HG02938 (cell line): ENCODE measurements at regions not wholly inside any gene's neighbourhood (a gene's known extent, or its start where the extent isn't known, plus 50 kb on each side); places are given as distances from the start of the nearest gene placed in this dataset.
"Not testable (repeated sequence)": the region's sequence is repeated elsewhere in the genome, so short reads cannot be mapped to it uniquely, and the experiment has no call there.

Experiments
- ATAC-seq: cut with Tn5 transposase; IDR thresholded peaks from one replicate; pipeline ENCODE4 v1.9.1; 2021; ENCODE audit warnings: mild to moderate bottlenecking, moderate library complexity; ENCODE audit not compliant: unreplicated experiment

- ATAC-seq = no peak
Observed at GRCh38 chr10:83492004-83492403, 647.3 kb upstream of the GHITM start.

DNA sequence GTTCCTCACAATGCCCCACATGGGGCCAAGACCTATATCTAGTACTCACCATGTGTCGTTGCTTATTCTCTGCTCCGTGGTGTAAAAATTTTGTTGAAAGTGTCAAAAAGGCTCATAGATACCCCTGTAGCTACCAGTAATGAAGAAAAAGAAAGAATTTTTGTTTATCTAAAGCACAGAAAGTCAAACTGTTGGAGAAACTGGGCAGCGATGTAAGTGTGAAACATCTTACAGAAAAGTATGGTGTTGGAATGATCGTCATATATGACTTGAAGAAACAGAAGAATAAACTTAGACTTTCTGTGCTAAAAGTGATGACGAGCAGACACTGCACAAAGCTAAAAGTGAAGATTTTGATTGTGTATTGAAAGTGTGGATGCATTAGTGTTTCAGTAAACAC, 626.6 kb upstream of the GHITM start:
- no peak for ATAC-seq

DNA sequence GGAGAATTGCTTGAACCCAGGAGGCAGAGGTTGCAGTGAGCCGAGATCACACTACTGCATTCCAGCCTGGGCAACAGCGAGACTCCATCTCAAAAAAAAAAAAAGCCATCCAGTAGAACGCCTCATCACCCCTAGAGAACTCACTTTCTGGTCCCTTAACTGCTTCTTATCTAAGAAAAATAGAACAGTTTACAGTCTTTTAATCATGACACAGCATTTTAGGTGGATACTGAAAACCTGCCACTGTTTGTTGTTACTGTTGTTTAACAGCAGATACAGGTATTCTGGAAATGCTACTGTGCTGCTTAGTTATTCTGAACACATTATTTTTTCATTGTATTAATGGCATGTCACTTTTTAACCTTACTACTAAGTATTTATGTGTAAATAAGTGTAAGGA, 624.3 kb upstream of the GHITM start:
- ATAC-seq = no peak

DNA sequence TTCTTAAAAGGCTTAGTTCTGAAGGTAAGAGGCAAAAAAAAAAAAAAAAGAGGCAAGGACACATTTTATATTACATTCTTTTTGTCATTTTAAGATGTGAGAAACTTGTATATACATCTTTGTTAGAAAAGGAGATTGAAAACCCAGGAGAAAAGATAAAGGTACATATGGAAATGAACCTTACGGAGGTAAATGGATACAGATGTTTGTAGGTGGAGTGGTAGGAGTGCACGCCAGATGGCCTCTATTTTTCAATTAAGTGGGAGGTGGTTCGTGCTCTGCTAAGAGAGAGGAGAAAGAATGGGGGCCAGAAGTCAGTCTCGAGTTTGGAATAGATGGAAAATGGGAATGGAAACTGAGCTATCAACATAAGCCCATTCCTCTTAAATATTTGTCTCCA, 622.5 kb upstream of the GHITM start:
- ATAC-seq = no peak

DNA sequence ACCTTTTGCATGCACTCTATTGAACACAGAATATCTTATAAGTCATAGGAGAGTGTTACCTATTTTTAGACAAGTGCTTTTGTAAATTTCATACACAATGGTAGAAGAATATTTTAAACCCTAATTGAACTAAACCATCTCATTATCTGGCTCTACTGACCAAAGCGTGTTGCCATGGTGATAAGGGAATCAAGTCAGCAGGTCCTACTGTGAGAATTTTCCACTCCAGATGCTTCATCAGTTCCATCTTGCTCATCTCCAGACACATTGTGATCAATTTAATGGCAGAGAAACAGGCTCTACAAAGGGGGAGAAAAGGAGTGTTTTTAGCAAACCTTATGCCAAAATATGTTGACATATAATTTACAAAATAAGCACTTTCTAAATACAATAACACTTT, 621.9 kb upstream of the GHITM start:
- ATAC-seq = no peak

DNA sequence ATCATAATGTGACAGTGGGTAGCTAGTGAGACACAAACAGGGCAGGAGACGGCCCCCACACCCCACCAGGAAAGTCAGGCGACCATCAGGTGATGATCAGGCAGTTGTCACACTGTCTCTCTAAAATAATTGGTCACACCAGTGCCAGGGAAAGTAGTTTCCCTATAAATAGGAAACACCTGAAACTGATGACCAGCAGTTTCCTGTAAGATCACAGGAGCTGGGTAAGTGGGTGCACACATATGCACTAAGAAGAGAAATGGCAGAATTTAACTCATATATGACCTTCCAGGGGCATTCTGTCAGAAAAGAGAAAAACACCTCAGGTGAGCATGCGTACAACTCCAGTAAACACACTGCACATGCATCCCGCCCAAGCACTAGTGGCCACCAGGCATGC, 620.5 kb upstream of the GHITM start:
- no peak for ATAC-seq

DNA sequence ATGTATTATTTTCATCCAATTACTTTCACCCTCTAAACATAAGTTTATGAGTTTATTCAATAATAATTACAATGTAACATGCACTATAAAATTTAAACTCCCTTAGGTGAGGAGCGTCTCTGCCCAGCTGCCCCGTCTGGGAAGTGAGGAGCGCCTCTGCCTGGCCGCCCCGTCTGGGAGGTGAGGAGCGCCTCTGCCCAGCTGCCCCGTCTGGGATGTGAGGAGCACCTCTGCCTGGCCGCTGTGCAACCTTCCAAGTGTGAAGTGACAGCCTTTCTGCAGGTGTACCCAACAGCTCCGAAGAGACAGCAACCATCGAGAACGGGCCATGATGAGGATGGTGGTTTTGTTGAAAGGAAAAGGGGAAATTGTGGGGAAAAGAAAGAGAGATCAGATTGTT, 618.9 kb upstream of the GHITM start:
- ATAC-seq = not testable (repeated sequence)

DNA sequence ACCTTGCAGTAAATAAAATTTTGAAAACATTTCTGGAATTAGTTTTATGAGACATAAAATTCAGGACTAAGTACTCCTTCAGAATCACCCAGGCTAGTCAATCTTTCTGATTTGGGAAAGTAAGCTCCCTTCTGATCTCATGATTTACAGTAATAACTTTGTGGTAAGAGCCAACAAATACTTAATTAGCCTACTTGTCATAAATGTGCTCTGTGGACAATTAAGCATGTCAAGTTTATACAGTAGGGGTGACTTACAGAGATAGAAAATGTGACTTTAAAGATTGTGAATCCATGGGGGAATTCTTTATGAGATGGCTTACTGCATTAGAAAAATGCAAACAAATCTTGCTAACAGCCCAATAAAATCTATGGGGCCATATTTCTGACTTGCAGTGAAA, 616.9 kb upstream of the GHITM start:
- no peak for ATAC-seq

GRCh38 chr10:83522881-83523386, 616.4 kb upstream of the GHITM start:
- no peak for ATAC-seq

- no peak for ATAC-seq
Observed at GRCh38 chr10:83527934-83528333, 611.4 kb upstream of the GHITM start.

- ATAC-seq = peak; percentile 68
Observed at GRCh38 chr10:83533290-83533689, 606.0 kb upstream of the GHITM start.

- no peak for ATAC-seq
Observed at GRCh38 chr10:83536426-83536825, 602.9 kb upstream of the GHITM start.

DNA sequence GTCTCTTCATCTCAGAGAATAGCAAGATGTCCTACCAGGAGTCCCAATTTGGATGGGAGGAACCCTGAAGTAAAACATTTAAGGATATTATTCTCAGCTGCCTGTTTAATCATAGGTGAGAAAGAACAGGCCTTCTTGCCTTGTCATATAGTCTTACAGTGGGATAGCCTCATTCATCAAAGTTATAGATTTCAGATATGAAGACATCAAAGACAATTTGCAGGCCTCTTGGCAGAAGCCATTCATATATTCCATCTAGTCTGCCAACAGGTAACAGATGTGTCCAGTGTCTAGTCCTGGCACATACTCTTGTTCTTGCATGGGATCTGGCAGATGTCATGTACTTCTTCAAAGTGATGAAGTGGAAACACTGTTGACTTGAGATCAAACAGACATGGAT, 601.3 kb upstream of the GHITM start:
- ATAC-seq = no peak

- peak; percentile 58 for ATAC-seq
Observed at GRCh38 chr10:83539528-83540308, 599.6 kb upstream of the GHITM start.

DNA sequence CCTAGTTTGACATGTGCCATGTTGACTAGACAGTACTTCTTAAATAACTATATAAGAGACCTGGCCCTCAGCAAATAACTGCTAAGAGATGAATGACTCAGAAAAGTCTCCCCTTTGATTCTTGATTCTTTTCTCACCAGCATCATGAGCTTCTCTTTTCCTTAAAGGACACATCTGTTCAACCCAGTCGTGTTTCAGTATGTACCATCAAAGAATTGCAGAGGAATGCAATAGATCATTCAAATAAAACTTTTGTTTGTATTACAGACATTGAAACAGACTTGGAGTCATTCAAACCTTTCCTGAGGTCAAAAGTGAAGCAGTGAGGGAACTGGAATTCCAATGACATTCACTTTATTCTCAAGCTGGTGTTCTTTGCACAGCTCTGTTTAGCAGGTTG, 598.3 kb upstream of the GHITM start:
- ATAC-seq = no peak

- peak; percentile 46 for ATAC-seq
Observed at GRCh38 chr10:83542774-83543411, 596.4 kb upstream of the GHITM start.

DNA sequence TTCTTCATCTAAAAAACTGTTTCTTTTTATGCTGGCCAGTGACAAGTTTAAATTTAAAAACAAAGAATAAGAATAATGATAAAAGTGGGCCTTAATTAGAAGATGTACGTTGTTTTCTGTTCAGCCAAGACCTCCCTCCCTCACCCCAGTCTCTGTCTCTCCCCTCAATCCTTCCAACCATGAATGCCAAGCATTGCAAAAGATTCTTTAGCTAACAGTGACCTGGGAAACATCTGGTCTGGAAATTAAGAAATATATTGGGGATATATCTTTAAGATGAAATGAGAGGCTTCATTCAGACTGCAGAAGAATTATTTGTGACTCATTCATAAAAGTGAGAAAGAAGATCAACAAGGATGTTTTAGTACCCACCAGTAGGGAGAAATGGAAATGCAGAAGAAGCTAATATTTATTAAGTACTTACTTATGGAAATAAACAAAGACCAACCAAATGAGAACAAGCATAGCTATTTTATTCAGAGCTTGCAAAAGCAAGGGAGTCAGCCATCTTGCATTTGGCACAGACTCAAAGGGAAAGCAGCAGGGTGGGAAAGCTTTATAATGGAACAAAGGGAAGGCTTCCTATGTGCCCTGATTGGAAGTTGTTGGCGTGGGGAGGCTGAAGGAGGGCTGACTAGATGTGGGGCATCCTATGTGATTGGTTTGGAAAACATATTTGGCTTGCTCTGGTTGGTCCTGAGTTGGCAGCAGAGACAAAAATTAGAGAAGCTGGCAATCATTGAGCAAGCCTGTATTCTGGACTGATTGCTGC, 595.4 kb upstream of the GHITM start:
- ATAC-seq = no peak

- ATAC-seq = no peak
Observed at GRCh38 chr10:83545901-83546391, 593.4 kb upstream of the GHITM start.

DNA sequence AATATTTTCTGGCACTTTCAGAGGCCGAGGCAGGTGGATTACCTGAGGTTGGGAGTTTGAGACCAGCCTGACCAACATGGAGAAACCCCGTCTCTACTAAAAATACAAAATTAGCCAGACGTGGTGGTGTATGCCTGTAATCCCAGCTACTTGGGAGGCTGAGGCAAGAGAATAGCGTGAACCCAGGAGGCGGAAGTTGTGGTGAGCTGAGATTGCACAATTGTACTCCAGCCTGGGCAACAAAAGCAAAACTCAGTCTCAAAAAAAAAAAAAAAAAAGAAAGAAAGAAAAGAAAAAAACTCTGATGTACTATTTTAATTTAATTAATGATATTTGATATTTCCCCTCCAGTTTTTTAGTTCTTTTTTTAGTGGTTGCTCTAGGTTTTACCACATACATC, 588.1 kb upstream of the GHITM start:
- not testable (repeated sequence) for ATAC-seq

DNA sequence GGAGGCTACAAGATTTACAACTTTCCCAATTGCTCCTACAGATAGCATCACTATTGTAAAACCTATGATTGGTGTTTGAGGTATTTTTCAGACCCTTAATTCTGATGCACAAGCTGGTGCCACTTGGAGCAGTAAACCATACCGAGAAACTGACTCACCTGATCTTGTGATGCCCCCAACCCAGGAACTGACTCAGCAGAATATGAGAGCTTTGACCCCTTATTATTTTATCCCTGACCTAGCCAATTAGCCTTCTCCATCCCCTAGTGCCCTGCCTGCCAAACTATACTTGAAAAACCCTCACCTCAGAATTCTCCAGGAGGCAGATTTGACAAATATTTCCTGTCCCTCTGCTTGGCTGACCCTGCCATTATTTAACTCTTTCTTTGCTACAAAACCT, 585.9 kb upstream of the GHITM start:
- no peak for ATAC-seq

GRCh38 chr10:83555264-83555663, 584.0 kb upstream of the GHITM start:
- peak; percentile 77 for ATAC-seq

GRCh38 chr10:83562381-83562780, 576.9 kb upstream of the GHITM start:
- ATAC-seq = no peak
